ENCODE measurements at regions not wholly inside any gene's neighbourhood (a gene's known extent, or its start where the extent isn't known, plus 50 kb on each side); places are given as distances from the start of the nearest gene placed in this dataset.
A peak's percentile ranks its signal among the peaks of the same experiment; 100 is the strongest.

DNA sequence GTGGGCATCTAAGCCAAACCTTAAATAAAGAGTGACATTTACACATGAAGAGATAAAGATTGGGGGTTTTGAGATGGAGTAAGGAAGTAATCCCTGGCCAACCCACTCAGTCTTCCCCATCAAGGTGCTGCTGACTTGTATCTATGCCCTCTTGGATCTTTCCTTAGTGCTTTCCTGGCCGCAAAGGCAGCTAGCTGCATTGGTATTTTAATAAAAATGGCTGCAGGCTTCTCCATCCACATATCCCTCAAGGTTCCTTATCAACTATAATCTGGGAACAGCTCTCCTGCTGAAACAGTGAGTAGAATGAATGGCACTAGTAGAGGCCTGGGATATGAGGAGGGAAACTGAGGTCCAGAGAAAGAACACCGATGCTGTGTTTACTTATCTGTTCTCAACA is 122.2 kb upstream of the ANKRD28 start:
- Histone ChIP-seq H3K79me2 (ENCODE audit: control insufficient read depth, insufficient read depth, low read length) (no peaks in the 10 kb centered on the region), H3K4me3 (no peak overlapping the region), H3K27ac (ENCODE audit: control insufficient read depth, insufficient read depth) (no peak overlapping the region), H3K36me3 (ENCODE audit: control insufficient read depth in 2 of 2, insufficient read depth in 2 of 2, low read length in 1 of 2) (no peaks in the 10 kb centered on the region), H4K20me1 (ENCODE audit: control insufficient read depth, insufficient read depth) (no peaks in the 10 kb centered on the region), H3K4me1 (ENCODE audit: control insufficient read depth, insufficient read depth, low read length) (no peaks in the 10 kb centered on the region), H2AFZ (ENCODE audit: control insufficient read depth, low read depth, low read length) (no peak overlapping the region), H3K27me3 (replicated peaks in 1 of 2; ENCODE audit: control insufficient read depth in 2 of 2, insufficient read depth in 2 of 2, low read length in 1 of 2) (no peaks in the 10 kb centered on the region; a peak in 1 of 4 replicates), H3K4me2 (ENCODE audit: control insufficient read depth, insufficient read depth) (no peak overlapping the region), H3K9ac (ENCODE audit: control insufficient read depth, insufficient read depth, low read length) (no peak overlapping the region), H3K9me3 (replicated peaks; ENCODE audit: control insufficient read depth, insufficient read depth, low read length) (no peaks in the 10 kb centered on the region)
- WGBS (ENCODE audit: insufficient coverage, insufficient replicate concordance, low lambda C conversion rate, missing lambda C conversion rate) = 24% methylated on average over 2 of the region's 2 CpGs
- POLR2A ChIA-PET = no interaction called here
- CTCF ChIA-PET = no interaction called here
- in situ Hi-C loops (cut with MboI) = no loop called here
- SMC1A ChIA-PET (ENCODE audit: uncharacterized antibody, unreplicated experiment) = interaction anchor here (0.6 kb wide), 1 partner anchor 154 kb away, joined by 3 read pairs; no protein-coding TSS in a partner anchor
- DNase-seq (ENCODE audit: low read depth, low spot score) (no peak), ATAC-seq (no peak), FAIRE-seq (no peak)
- RAD21 ChIA-PET (ENCODE audit: unreplicated experiment) = no interaction called here
- intact Hi-C loops (cut with micrococcal nuclease; ENCODE audit: unreplicated experiment) = no loop called here
- no peak for TF ChIP-seq BHLHE40 (IDR thresholded peaks at IDR 0.05; ENCODE audit: borderline replicate concordance in 1 of 2, low read depth in 2 of 2, low read length in 1 of 2)
- no peak for TF ChIP-seq PML (IDR thresholded peaks at IDR 0.05; ENCODE audit: low read length)
- no peak for TF ChIP-seq RUNX3 (IDR thresholded peaks at IDR 0.05; ENCODE audit: low read length)
- TF ChIP-seq RBBP5 (conservative IDR thresholded peaks at IDR 0.05) = no peak
- TF ChIP-seq RAD51 (IDR thresholded peaks at IDR 0.05) = no peak
- BruUV-seq (replicated peaks) = no TSS peak

DNA sequence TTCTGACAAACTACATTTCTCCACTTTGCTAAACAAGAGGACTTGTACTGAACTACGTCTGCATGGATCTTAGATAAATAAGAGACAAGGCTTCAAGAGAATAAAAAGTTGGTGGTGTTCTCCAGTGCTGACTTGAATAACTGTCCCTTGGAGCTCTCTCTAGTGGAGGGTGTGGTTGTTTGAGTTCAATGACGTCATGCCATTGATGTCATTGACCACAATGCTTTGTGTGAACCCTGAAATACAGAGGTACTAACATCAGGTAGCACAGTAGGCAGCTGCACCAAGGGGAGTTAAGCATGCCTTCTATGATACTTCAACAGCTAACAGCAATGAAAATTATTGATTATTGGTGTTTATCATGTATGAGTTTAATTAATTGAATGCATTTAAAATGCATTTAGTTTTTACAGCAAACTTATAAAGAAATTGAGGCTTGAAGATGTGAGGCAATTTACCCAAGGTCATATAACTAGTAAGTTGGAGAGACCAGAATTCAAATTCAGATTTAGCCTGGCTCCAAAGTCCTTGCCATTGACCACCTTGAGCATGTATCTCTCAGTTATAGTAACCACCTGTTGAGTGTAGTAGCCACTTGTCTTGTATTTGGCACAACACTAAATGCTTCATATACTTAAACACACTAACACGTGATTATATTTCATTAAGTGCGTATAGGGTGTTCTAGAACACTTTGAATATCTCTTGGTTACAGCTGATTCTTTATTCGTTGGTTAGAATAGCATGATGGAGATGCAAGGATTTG is 126.0 kb upstream of the ANKRD28 start:
- H3K4me2 ChIP-seq (ENCODE audit: control insufficient read depth, insufficient read depth) = no peak overlapping the region
- no peaks in the 10 kb centered on the region for H4K20me1 ChIP-seq (ENCODE audit: control insufficient read depth, insufficient read depth)
- H2AFZ ChIP-seq (ENCODE audit: control insufficient read depth, low read depth, low read length) = no peak overlapping the region
- no TSS peak for BruUV-seq (replicated peaks)
- ATAC-seq = peak; percentile 42; the same call in 1 of the 3 replicates
- H3K9me3 ChIP-seq (replicated peaks; ENCODE audit: control insufficient read depth, insufficient read depth, low read length) = no peaks in the 10 kb centered on the region
- H3K4me1 ChIP-seq (ENCODE audit: control insufficient read depth, insufficient read depth, low read length) = no peaks in the 10 kb centered on the region
- FAIRE-seq = no peak
- no peak overlapping the region for H3K9ac ChIP-seq (ENCODE audit: control insufficient read depth, insufficient read depth, low read length)
- RAD21 ChIA-PET (ENCODE audit: unreplicated experiment) = no interaction called here
- no peak overlapping the region for H3K4me3 ChIP-seq
- H3K36me3 ChIP-seq (ENCODE audit: control insufficient read depth in 2 of 2, insufficient read depth in 2 of 2, low read length in 1 of 2) = no peaks in the 10 kb centered on the region
- no peaks in the 10 kb centered on the region for H3K79me2 ChIP-seq (ENCODE audit: control insufficient read depth, insufficient read depth, low read length)
- intact Hi-C loops (cut with micrococcal nuclease; ENCODE audit: unreplicated experiment) = no loop called here
- no peak for DNase-seq (ENCODE audit: low read depth, low spot score)
- in situ Hi-C loops (cut with MboI) = no loop called here
- POLR2A ChIA-PET = no interaction called here
- 33% methylated on average over 5 of the region's 5 CpGs for WGBS (ENCODE audit: insufficient coverage, insufficient replicate concordance, low lambda C conversion rate, missing lambda C conversion rate)
- no peak overlapping the region for H3K27ac ChIP-seq (ENCODE audit: control insufficient read depth, insufficient read depth)
- SMC1A ChIA-PET (ENCODE audit: uncharacterized antibody, unreplicated experiment) = interaction anchor here (1.3 to 1.4 kb wide), 2 partner anchors 13 to 19 kb away, joined by 3 read pairs; no protein-coding TSS in a partner anchor
- no peaks in the 10 kb centered on the region; a peak in 1 of 4 replicates for H3K27me3 ChIP-seq (replicated peaks in 1 of 2; ENCODE audit: control insufficient read depth in 2 of 2, insufficient read depth in 2 of 2, low read length in 1 of 2)
- CTCF ChIA-PET = no interaction called here
- TF ChIP-seq, protein P1, sequence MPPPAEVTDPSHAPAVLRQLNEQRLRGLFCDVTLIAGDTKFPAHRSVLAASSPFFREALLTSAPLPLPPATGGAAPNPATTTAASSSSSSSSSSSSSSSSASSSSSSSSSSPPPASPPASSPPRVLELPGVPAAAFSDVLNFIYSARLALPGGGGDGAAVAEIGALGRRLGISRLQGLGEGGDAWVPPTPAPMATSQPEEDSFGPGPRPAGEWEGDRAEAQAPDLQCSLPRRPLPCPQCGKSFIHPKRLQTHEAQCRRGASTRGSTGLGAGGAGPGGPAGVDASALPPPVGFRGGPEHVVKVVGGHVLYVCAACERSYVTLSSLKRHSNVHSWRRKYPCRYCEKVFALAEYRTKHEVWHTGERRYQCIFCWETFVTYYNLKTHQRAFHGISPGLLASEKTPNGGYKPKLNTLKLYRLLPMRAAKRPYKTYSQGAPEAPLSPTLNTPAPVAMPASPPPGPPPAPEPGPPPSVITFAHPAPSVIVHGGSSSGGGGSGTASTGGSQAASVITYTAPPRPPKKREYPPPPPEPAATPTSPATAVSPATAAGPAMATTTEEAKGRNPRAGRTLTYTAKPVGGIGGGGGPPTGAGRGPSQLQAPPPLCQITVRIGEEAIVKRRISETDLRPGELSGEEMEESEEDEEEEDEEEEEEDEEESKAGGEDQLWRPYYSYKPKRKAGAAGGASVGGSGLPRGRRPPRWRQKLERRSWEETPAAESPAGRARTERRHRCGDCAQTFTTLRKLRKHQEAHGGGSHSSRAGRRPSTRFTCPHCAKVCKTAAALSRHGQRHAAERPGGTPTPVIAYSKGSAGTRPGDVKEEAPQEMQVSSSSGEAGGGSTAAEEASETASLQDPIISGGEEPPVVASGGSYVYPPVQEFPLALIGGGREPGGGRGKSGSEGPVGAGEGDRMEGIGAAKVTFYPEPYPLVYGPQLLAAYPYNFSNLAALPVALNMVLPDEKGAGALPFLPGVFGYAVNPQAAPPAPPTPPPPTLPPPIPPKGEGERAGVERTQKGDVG (CRISPR knock-in tag; IDR thresholded peaks at IDR 0.05) = no peak
- TF ChIP-seq SIN3A (IDR thresholded peaks at IDR 0.05; ENCODE audit: low read depth, low read length) = no peak
- TF ChIP-seq STAT3 (IDR thresholded peaks at IDR 0.05; ENCODE audit: low read depth, low read length) = no peak
- no peak for TF ChIP-seq NR2F1 (conservative IDR thresholded peaks at IDR 0.05)
- no peak for TF ChIP-seq IRF4 (IDR thresholded peaks at IDR 0.05; ENCODE audit: low read depth, low read length)
- TF ChIP-seq RUNX3 (IDR thresholded peaks at IDR 0.05; ENCODE audit: low read length) = peak; percentile 25; the same call in 1 of the 2 replicates
- no peak for TF ChIP-seq NBN (IDR thresholded peaks at IDR 0.05)
- TF ChIP-seq JUND (IDR thresholded peaks at IDR 0.05; ENCODE audit: low read depth, low read length) = no peak
- no peak for TF ChIP-seq SP1 (IDR thresholded peaks at IDR 0.05; ENCODE audit: low read depth, low read length)
- TF ChIP-seq ETV6 (conservative IDR thresholded peaks at IDR 0.05 in 1 of 2, IDR thresholded peaks at IDR 0.05 in 1 of 2; ENCODE audit: borderline replicate concordance in 1 of 2, low read depth in 1 of 2) = no peak
- TF ChIP-seq, protein P2, sequence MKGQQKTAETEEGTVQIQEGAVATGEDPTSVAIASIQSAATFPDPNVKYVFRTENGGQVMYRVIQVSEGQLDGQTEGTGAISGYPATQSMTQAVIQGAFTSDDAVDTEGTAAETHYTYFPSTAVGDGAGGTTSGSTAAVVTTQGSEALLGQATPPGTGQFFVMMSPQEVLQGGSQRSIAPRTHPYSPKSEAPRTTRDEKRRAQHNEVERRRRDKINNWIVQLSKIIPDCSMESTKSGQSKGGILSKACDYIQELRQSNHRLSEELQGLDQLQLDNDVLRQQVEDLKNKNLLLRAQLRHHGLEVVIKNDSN (IDR thresholded peaks at IDR 0.05; ENCODE audit: borderline replicate concordance, extremely low read length, insufficient read depth, low read depth, low read length) = no peak

Data from GM12878 (cell line).